BLaER1 (cell line): ENCODE measurements at regions not wholly inside any gene's neighbourhood (a gene's known extent, or its start where the extent isn't known, plus 50 kb on each side); places are given as distances from the start of the nearest gene placed in this dataset.
"Not testable (repeated sequence)": the region's sequence is repeated elsewhere in the genome, so short reads cannot be mapped to it uniquely, and the experiment has no call there.

Experiments
- H3K27ac ChIP-seq: shearing (Covaris generic); formaldehyde crosslinking; 2 replicates; pipeline ENCODE4 v1.8.1; 2022
- H3K27me3 ChIP-seq: shearing (Covaris generic); formaldehyde crosslinking; 2 replicates; pipeline ENCODE4 v1.8.1; 2022
- H3K36me3 ChIP-seq: shearing (Covaris generic); formaldehyde crosslinking; 2 replicates; pipeline ENCODE4 v1.8.1; 2022
- H3K4me1 ChIP-seq: shearing (Covaris generic); formaldehyde crosslinking; 2 replicates; pipeline ENCODE4 v1.8.1; 2022
- H3K4me2 ChIP-seq: shearing (Covaris generic); formaldehyde crosslinking; 2 replicates; pipeline ENCODE4 v1.8.1; 2022
- H3K4me3 ChIP-seq: shearing (Covaris generic); formaldehyde crosslinking; 2 replicates; pipeline ENCODE4 v1.8.1; 2022
- H3K9ac ChIP-seq: shearing (Covaris generic); formaldehyde crosslinking; 2 replicates; pipeline ENCODE4 v1.8.1; 2022
- H3K9me3 ChIP-seq: shearing (Covaris generic); formaldehyde crosslinking; 2 replicates; pipeline ENCODE4 v1.8.1; 2022
- H4K20me1 ChIP-seq: shearing (Covaris generic); formaldehyde crosslinking; 2 replicates; pipeline ENCODE4 v1.8.1; 2022
- Cebpa-rat ChIP-seq: shearing (Covaris generic); IDR thresholded peaks from 2 replicates; pipeline ENCODE4 v1.8.1; 2022

DNA sequence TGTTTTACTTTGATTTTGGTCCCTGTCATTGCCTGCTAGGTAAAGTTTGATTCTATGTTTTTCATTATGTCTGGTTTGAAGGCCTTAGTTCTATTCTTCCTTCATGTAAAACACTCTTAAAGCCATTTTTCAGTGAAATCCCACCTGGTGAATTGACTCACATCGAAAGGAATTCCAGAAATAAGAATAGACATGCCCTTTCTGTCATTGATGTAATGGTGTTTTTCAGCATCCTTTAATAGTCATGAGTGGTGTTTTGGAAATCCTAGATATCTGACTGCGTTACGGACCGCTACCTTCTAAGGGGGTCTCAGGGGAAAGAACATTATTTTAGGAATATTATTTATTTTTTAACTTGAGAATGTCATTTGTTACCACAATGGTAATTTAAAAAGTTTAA, 104.5 kb upstream of the ZEB2 start:
- no peak for TF ChIP-seq Cebpa-rat
- peaks cover 19% of the 10 kb centered on the region for H3K9me3 ChIP-seq
- H3K36me3 ChIP-seq = no peaks in the 10 kb centered on the region

DNA sequence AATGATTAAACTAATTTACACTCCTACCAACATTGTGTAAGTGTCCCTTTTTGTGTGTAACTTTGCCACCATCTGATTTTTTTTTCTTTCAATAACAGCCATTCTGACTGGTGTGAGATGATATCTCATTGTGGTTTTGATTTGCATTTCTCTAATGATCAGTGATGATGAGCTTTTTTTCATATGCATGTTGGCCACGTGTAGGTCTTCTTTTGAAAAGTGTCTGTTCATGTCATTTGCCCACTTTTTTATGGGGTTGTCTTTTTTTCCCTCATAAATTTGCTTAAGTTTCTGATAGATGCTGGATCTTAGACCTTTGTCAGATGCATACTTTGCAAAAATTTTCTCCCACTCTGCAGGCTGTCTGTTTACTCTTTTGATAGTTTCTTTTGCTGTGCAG, 102.5 kb upstream of the ZEB2 start:
- not testable (repeated sequence) for H3K27ac ChIP-seq, H3K27me3 ChIP-seq

More for the DNA sequence above, 104.5 kb upstream of the ZEB2 start:
- no peak overlapping the region for H3K4me2 ChIP-seq
- H3K27ac ChIP-seq = no peak overlapping the region
- no peak overlapping the region for H3K4me3 ChIP-seq
- peaks cover 11% of the 10 kb centered on the region for H3K4me1 ChIP-seq
- no peaks in the 10 kb centered on the region for H4K20me1 ChIP-seq
- no peaks in the 10 kb centered on the region for H3K27me3 ChIP-seq
- no peak overlapping the region for H3K9ac ChIP-seq

GRCh38 chr2:144621266-144621665, 101.3 kb upstream of the ZEB2 start:
- H3K9ac ChIP-seq = no peak overlapping the region

More for the DNA sequence above, 102.5 kb upstream of the ZEB2 start:
- not testable (repeated sequence) for H3K4me1 ChIP-seq, H3K4me2 ChIP-seq, H3K4me3 ChIP-seq, H4K20me1 ChIP-seq, H3K9ac ChIP-seq, H3K36me3 ChIP-seq
- peaks cover 23% of the 10 kb centered on the region for H3K9me3 ChIP-seq

GRCh38 chr2:144619760-144620159, 99.8 kb upstream of the ZEB2 start:
- H3K4me2 ChIP-seq = no peak overlapping the region
- TF ChIP-seq Cebpa-rat = no peak
- H3K4me1 ChIP-seq = no peaks in the 10 kb centered on the region

More at GRCh38 chr2:144621266-144621665, 101.3 kb upstream of the ZEB2 start:
- no peak overlapping the region for H3K4me2 ChIP-seq
- peaks cover 23% of the 10 kb centered on the region for H3K9me3 ChIP-seq
- no peaks in the 10 kb centered on the region for H3K4me1 ChIP-seq
- no peak for TF ChIP-seq Cebpa-rat
- H3K4me3 ChIP-seq = no peak overlapping the region
- H4K20me1 ChIP-seq = no peaks in the 10 kb centered on the region
- no peaks in the 10 kb centered on the region for H3K27me3 ChIP-seq
- no peaks in the 10 kb centered on the region for H3K36me3 ChIP-seq
- H3K27ac ChIP-seq = no peak overlapping the region

GRCh38 chr2:144617171-144617570, 97.3 kb upstream of the ZEB2 start:
- H3K27me3 ChIP-seq, H3K27ac ChIP-seq, H3K4me2 ChIP-seq, H4K20me1 ChIP-seq, H3K4me3 ChIP-seq, H3K4me1 ChIP-seq, H3K36me3 ChIP-seq, H3K9ac ChIP-seq: not testable (repeated sequence)
- H3K9me3 ChIP-seq = peaks cover 16% of the 10 kb centered on the region

More at GRCh38 chr2:144619760-144620159, 99.8 kb upstream of the ZEB2 start:
- Histone ChIP-seq H3K9me3 (peaks cover 24% of the 10 kb centered on the region), H3K9ac (no peak overlapping the region), H3K36me3 (no peaks in the 10 kb centered on the region), H4K20me1 (no peaks in the 10 kb centered on the region), H3K4me3 (no peak overlapping the region), H3K27ac (no peak overlapping the region), H3K27me3 (no peaks in the 10 kb centered on the region)

DNA sequence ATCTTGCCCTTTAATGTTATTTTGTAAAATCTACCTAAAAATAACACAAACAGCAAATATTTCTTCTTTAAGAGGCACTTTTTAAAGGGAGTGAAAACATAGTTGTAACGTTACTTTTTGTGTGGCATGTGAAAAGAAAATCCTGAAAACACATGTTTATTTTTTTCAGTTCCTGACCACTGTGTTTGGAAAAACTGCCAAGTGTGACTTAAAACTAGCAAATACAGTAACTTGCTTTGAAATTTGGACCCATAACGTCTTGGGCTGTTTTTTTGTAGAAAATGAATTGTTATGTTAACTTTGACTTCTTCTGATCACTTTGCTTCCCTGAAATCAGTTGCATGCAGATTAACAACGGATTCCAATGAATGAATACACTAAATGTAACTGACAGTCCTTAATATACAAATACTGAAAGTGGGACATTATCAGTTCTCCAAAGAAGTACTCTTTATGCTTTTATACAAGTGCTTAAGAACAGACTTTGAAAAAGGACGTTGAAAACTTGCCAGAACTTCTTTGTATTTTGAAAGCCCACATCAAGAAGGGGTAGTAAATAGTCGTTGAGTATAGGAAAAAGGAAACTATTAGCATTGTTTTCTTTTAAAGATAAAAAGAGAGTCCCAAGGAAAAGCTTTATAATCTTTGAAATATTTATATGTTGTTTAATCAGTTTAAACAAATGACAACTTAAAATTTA, 96.1 kb upstream of the ZEB2 start:
- Histone ChIP-seq H3K36me3 (no peaks in the 10 kb centered on the region), H3K4me2 (no peak overlapping the region), H3K27me3 (no peaks in the 10 kb centered on the region), H3K9ac (no peak overlapping the region), H3K9me3 (peaks cover 11% of the 10 kb centered on the region; the same call in 1 of the 2 replicates), H3K4me3 (no peak overlapping the region), H3K27ac (no peak overlapping the region), H3K4me1 (no peaks in the 10 kb centered on the region), H4K20me1 (no peaks in the 10 kb centered on the region)
- TF ChIP-seq Cebpa-rat = no peak

DNA sequence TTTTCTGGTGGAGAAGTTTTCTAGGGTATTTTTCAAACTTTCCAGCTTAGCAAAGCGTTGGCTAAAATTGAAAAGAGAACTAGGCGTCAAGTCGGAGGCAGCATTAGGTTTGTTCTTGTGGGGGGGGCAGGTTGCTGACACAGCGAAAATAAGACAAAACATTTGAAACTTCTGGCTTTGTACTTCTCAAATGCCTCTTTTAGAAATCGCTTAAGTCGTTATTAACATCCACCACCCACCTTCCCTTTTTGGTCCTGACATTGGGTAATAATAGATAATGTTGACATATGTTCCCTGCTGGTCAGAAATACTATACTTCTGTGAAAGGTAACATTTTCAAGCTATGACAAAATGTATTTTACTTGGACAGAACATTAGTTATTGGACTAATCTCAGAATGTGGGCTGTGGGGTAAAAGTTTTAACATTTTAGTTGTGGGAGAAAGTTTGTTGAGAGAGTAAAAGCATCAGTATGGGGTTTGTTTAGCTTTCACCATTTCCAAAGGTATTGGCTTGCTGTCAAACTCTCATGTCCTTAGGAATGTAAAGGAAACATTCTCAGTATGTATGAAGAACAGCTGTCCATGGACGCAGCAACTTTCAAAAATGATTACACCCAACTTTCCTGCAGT, 88.1 kb upstream of the ZEB2 start:
- Histone ChIP-seq H3K36me3 (no peaks in the 10 kb centered on the region), H3K9ac (no peak overlapping the region), H3K4me3 (no peak overlapping the region), H3K27ac (no peak overlapping the region), H3K27me3 (no peaks in the 10 kb centered on the region), H3K4me1 (no peaks in the 10 kb centered on the region), H3K4me2 (no peak overlapping the region), H4K20me1 (no peaks in the 10 kb centered on the region), H3K9me3 (no peaks in the 10 kb centered on the region; the same call in 1 of the 2 replicates)
- no peak for TF ChIP-seq Cebpa-rat

DNA sequence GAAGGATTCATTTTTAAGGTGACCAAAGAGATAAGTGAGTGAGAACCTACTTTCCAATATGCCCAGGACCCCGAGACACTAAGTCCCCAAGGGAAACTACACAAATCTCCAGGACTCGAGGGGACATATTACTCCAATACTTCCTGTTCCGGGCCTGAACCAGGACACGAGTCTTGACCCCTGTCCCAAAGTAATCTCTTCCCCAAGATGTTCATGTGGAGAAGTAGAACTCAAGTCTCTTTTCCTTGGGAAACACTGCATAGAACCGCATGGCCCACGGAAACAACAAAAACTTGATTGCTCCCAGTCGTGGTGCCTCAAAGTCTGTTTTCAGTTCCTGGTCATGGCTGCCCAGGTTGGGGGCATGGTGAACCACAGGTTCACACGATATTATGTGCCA, 87.2 kb upstream of the ZEB2 start:
- H3K9ac ChIP-seq = no peak overlapping the region
- H3K4me1 ChIP-seq = no peaks in the 10 kb centered on the region
- H3K36me3 ChIP-seq = no peaks in the 10 kb centered on the region
- no peaks in the 10 kb centered on the region for H3K27me3 ChIP-seq
- no peaks in the 10 kb centered on the region for H4K20me1 ChIP-seq
- no peak overlapping the region for H3K27ac ChIP-seq
- H3K4me3 ChIP-seq = no peak overlapping the region
- H3K9me3 ChIP-seq = no peaks in the 10 kb centered on the region; the same call in 1 of the 2 replicates
- no peak for TF ChIP-seq Cebpa-rat
- H3K4me2 ChIP-seq = no peak overlapping the region

DNA sequence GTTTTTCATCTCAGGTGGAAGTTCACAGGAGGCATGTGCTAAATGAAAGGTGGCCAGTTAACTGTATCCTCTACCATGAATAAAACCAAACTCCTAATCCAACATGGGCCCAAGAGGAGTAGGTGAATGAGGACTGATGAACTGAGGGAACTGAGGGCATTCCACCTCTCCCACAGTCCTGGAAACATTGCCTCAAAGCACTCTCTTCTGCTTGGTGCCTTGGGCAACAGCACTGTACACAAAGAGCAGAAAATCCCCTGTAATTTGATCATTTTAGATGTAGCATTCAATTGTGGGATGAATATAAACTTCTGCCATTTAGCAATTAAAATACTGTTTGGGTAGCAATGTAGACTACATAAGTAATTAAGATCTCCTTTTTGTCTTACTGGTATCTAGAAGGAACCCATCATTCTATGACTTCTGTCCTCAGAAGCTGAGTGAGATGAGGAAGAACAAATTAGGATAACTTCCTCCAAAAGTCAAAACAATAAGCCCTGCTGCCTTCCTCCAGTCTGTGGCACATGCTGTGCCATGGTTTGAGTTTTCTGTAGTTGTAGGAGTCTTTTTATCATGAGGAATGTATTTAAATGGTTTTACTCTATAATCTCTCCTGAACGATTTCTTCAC, 86.7 kb upstream of the ZEB2 start:
- H3K36me3 ChIP-seq = no peaks in the 10 kb centered on the region
- no peaks in the 10 kb centered on the region; the same call in 1 of the 2 replicates for H3K9me3 ChIP-seq
- no peak overlapping the region for H3K27ac ChIP-seq
- no peaks in the 10 kb centered on the region for H4K20me1 ChIP-seq
- TF ChIP-seq Cebpa-rat = no peak
- no peak overlapping the region for H3K9ac ChIP-seq
- no peak overlapping the region for H3K4me2 ChIP-seq
- no peaks in the 10 kb centered on the region for H3K27me3 ChIP-seq
- H3K4me1 ChIP-seq = no peaks in the 10 kb centered on the region
- no peak overlapping the region for H3K4me3 ChIP-seq

GRCh38 chr2:144605231-144605840, 85.4 kb upstream of the ZEB2 start:
- Histone ChIP-seq H3K27me3 (no peaks in the 10 kb centered on the region), H3K9ac (no peak overlapping the region), H3K9me3 (no peaks in the 10 kb centered on the region; the same call in 1 of the 2 replicates), H3K4me2 (no peak overlapping the region), H3K4me3 (no peak overlapping the region), H4K20me1 (no peaks in the 10 kb centered on the region), H3K4me1 (no peaks in the 10 kb centered on the region), H3K36me3 (no peaks in the 10 kb centered on the region), H3K27ac (no peak overlapping the region)
- no peak for TF ChIP-seq Cebpa-rat
